H9 (cell line): ENCODE measurements at regions not wholly inside any gene's neighbourhood (a gene's known extent, or its start where the extent isn't known, plus 50 kb on each side); places are given as distances from the start of the nearest gene placed in this dataset.

Experiments used
- DNase-seq: peaks from one replicate; pipeline ENCODE4 v3.0.0-alpha.2; 2017
- H2AFZ ChIP-seq: one replicate; pipeline ENCODE4 v1.6.1; 2013; ENCODE audit warnings: mild to moderate bottlenecking, low read length, control low read depth, moderate library complexity
- H2AK5ac ChIP-seq: 2 replicates; pipeline ENCODE4 v1.6.1; 2013; ENCODE audit warnings: low read length, control low read depth, mixed read lengths; ENCODE audit not compliant: insufficient read length
- H2BK120ac ChIP-seq: one replicate; pipeline ENCODE4 v1.6.1; 2013; ENCODE audit warnings: low read depth, mild to moderate bottlenecking, low read length, control low read depth, inconsistent platforms; ENCODE audit not compliant: poor library complexity, severe bottlenecking
- H2BK12ac ChIP-seq: 2 replicates; pipeline ENCODE4 v1.6.1; 2013; ENCODE audit warnings: low read length, control low read depth, mixed read lengths, low read depth; ENCODE audit not compliant: insufficient read length
- H2BK15ac ChIP-seq: 2 replicates; pipeline ENCODE4 v1.6.1; 2013; ENCODE audit warnings: low read depth, low read length, control low read depth
- H2BK20ac ChIP-seq: one replicate; pipeline ENCODE4 v1.6.1; 2013; ENCODE audit warnings: low read depth, mild to moderate bottlenecking, low read length, control low read depth, inconsistent platforms; ENCODE audit not compliant: poor library complexity, severe bottlenecking
- H2BK5ac ChIP-seq: 2 replicates; pipeline ENCODE4 v1.6.1; 2013; ENCODE audit warnings: low read length, control low read depth, mixed read lengths; ENCODE audit not compliant: insufficient read length
- H3K14ac ChIP-seq: 2 replicates; pipeline ENCODE4 v1.6.1; 2013; ENCODE audit warnings: low read length, control low read depth; ENCODE audit not compliant: insufficient read depth
- H3K18ac ChIP-seq: 2 replicates; pipeline ENCODE4 v1.6.1; 2013; ENCODE audit warnings: low read depth, mild to moderate bottlenecking, mixed read lengths, low read length, control low read depth; ENCODE audit not compliant: insufficient read length
- H3K23ac ChIP-seq: 2 replicates; pipeline ENCODE4 v1.6.1; 2013; ENCODE audit warnings: low read length, control low read depth, mixed read lengths, low read depth; ENCODE audit not compliant: insufficient read length
- H3K23me2 ChIP-seq: 2 replicates; pipeline ENCODE4 v1.6.1; 2013; ENCODE audit warnings: low read depth, mild to moderate bottlenecking, mixed read lengths, low read length, control low read depth; ENCODE audit not compliant: insufficient read length, poor library complexity, severe bottlenecking
- H3K27ac ChIP-seq: 2 replicates; pipeline ENCODE4 v1.5.1; 2013; ENCODE audit warnings: low read length, control low read depth, mixed read lengths, low read depth; ENCODE audit not compliant: insufficient read length
- H3K27me3 ChIP-seq: 2 replicates; pipeline ENCODE4 v1.6.1; 2013; ENCODE audit warnings: low read length, control low read depth, inconsistent platforms; ENCODE audit not compliant: insufficient read depth
- H3K4ac ChIP-seq: 2 replicates; pipeline ENCODE4 v1.6.1; 2013; ENCODE audit warnings: low read depth, mild to moderate bottlenecking, control low read depth, inconsistent platforms, low read length, moderate library complexity
- H3K4me1 ChIP-seq: 2 replicates; pipeline ENCODE4 v1.6.1; 2013; ENCODE audit warnings: low read length, control low read depth, inconsistent platforms; ENCODE audit not compliant: insufficient read depth
- H3K4me2 ChIP-seq: 2 replicates; pipeline ENCODE4 v1.6.1; 2013; ENCODE audit warnings: low read length, control low read depth, mixed read lengths; ENCODE audit not compliant: insufficient read length, insufficient read depth
- H3K56ac ChIP-seq: 2 replicates; pipeline ENCODE4 v1.6.1; 2013; ENCODE audit warnings: low read depth, mild to moderate bottlenecking, mixed read lengths, low read length, control low read depth; ENCODE audit not compliant: insufficient read length
- H3K79me1 ChIP-seq: 2 replicates; pipeline ENCODE4 v1.6.1; 2013; ENCODE audit warnings: low read depth, mild to moderate bottlenecking, moderate library complexity, low read length, control low read depth, inconsistent platforms; ENCODE audit not compliant: insufficient read depth, poor library complexity, severe bottlenecking
- H3K79me2 ChIP-seq: 2 replicates; pipeline ENCODE4 v1.6.1; 2013; ENCODE audit warnings: low read length, control low read depth, inconsistent platforms; ENCODE audit not compliant: insufficient read depth
- H3K9ac ChIP-seq: 2 replicates; pipeline ENCODE4 v1.6.1; 2013; ENCODE audit warnings: low read length, control low read depth, mixed read lengths; ENCODE audit not compliant: insufficient read length; ENCODE audit errors: extremely low read depth
- H3K9me3 ChIP-seq: one replicate; pipeline ENCODE4 v1.6.1; 2013; ENCODE audit warnings: low read depth, low read length, inconsistent platforms; ENCODE audit not compliant: control insufficient read depth
- H3T11ph ChIP-seq: one replicate; pipeline ENCODE4 v1.6.1; 2013; ENCODE audit warnings: mild to moderate bottlenecking, low read length, control low read depth, inconsistent platforms
- H4K20me1 ChIP-seq: one replicate; pipeline ENCODE4 v1.6.1; 2013; ENCODE audit not compliant: control insufficient read depth, insufficient read length, insufficient read depth
- H4K5ac ChIP-seq: 2 replicates; pipeline ENCODE4 v1.6.1; 2013; ENCODE audit warnings: low read depth, mild to moderate bottlenecking, mixed read lengths, low read length, control low read depth; ENCODE audit not compliant: insufficient read length
- H4K8ac ChIP-seq: replicated peaks from 2 replicates; pipeline ENCODE4 v1.6.1; 2013; ENCODE audit warnings: low read length, control low read depth, mixed read lengths, low read depth; ENCODE audit not compliant: insufficient read length
- H4K91ac ChIP-seq: 2 replicates; pipeline ENCODE4 v1.6.1; 2013; ENCODE audit warnings: low read depth, mild to moderate bottlenecking, moderate library complexity, mixed read lengths, low read length, control low read depth; ENCODE audit not compliant: insufficient read length
- H3K27ac Mint-ChIP-seq, 3 experiments: 2 replicates in 2 of 3; 3 replicates in 1 of 3; pipeline ENCODE4 v1.8.0; 2020 to 2021; ENCODE audit warnings: mixed read lengths in 3 of 3, mild to moderate bottlenecking in 1 of 3, moderate library complexity in 1 of 3
- H3K27me3 Mint-ChIP-seq: 2 replicates; pipeline ENCODE4 v1.8.0; 2021; ENCODE audit warnings: low read depth, mild to moderate bottlenecking, moderate library complexity, mixed read lengths
- H3K36me3 Mint-ChIP-seq, 3 experiments: 2 replicates in 2 of 3; 3 replicates in 1 of 3; pipeline ENCODE4 v1.8.0; 2020 to 2021; ENCODE audit warnings: low read depth in 3 of 3, mixed read lengths in 3 of 3; ENCODE audit not compliant: insufficient read depth in 1 of 3
- H3K4me1 Mint-ChIP-seq, 2 experiments: 2 replicates each; pipeline ENCODE4 v1.8.0; 2020; ENCODE audit warnings: mixed read lengths in 2 of 2
- H3K4me3 Mint-ChIP-seq, 2 experiments: 2 replicates in 1 of 2; 3 replicates in 1 of 2; pipeline ENCODE4 v1.8.0; 2020 to 2021; ENCODE audit warnings: mild to moderate bottlenecking in 2 of 2, mixed read lengths in 2 of 2, moderate library complexity in 1 of 2
- H3K9me3 Mint-ChIP-seq, 2 experiments: 2 replicates in 1 of 2; 3 replicates in 1 of 2; pipeline ENCODE4 v1.8.0; 2020; ENCODE audit warnings: mild to moderate bottlenecking in 2 of 2, mixed read lengths in 2 of 2, moderate library complexity in 1 of 2
- CTCF ChIP-seq: fragments of 200-600 bp; sonication (generic); conservative IDR thresholded peaks from 3 replicates; pipeline ENCODE4 v1.8.0; 2021; ENCODE audit warnings: antibody characterized with exemption, mild to moderate bottlenecking
- WGBS: extraction: QIAGEN DNeasy Blood & Tissue Kit; methylation state at CpG from one replicate; pipeline ENCODE4 v1.1.7; 2013; ENCODE audit warnings: missing lambda C conversion rate, low lambda C conversion rate, mixed read lengths; ENCODE audit not compliant: insufficient read length; ENCODE audit errors: extremely low coverage; 5-methylcytosine and 5-hydroxymethylcytosine counted together

DNA sequence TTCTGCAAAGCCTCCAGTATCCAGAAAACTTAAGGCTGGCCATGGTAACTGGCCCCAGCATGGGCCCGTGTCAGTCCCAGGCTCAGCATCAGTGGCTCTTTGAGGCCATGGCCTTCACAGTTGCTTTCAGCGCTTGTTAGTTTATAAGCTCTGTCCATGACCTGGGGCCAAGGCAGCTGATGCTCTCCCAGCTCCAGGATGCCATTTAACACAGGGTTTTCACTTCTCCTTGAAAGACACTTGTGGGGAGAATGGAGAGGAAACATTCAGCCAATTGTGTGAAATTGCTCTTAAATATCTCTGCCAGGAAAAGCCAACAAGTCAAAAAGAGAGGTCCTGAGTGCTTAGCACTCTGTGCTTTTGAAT lies 321.3 kb downstream of the FOXO1 start:
- no peaks in the 10 kb centered on the region for H3K23me2 ChIP-seq
- no peak overlapping the region for H3K14ac ChIP-seq
- no peaks in the 10 kb centered on the region for H4K20me1 ChIP-seq
- Mint-ChIP-seq H3K27ac (no peak overlapping the region), H3K36me3 (peaks cover 0 to 10% (median 2%) of the 10 kb centered on the region in 3 experiments; a peak in 5 of 7 replicates), H3K27me3 (peaks cover 82% of the 10 kb centered on the region), H3K4me3 (no peak overlapping the region), H3K9me3 (peaks cover 4 to 7% of the 10 kb centered on the region in 2 experiments; a peak in 4 of 5 replicates), H3K4me1 (peaks cover 57 to 58% of the 10 kb centered on the region in 2 experiments)
- H2AFZ ChIP-seq = no peak overlapping the region
- no CpG with 5 or more reads among the region's 2 CpGs for WGBS
- H2AK5ac ChIP-seq = no peak overlapping the region
- H2BK20ac ChIP-seq = no peak overlapping the region
- DNase-seq = no peak
- H4K8ac ChIP-seq = no peak overlapping the region
- no peaks in the 10 kb centered on the region for H3K79me1 ChIP-seq
- no peak for TF ChIP-seq CTCF
- H4K5ac ChIP-seq = no peak overlapping the region
- no peak overlapping the region for H3T11ph ChIP-seq
- no peak overlapping the region for H3K18ac ChIP-seq
- no peak overlapping the region for H3K56ac ChIP-seq
- H2BK5ac ChIP-seq = no peak overlapping the region
- no peak overlapping the region for H4K91ac ChIP-seq
- no peaks in the 10 kb centered on the region for H3K9me3 ChIP-seq
- no peak overlapping the region for H2BK15ac ChIP-seq
- H3K79me2 ChIP-seq = no peaks in the 10 kb centered on the region
- no peak overlapping the region for H2BK12ac ChIP-seq
- H3K4me2 ChIP-seq = no peak overlapping the region
- H2BK120ac ChIP-seq = no peak overlapping the region
- H3K27me3 ChIP-seq = no peaks in the 10 kb centered on the region; the same call in 1 of the 2 replicates
- H3K4ac ChIP-seq = no peak overlapping the region
- no peak overlapping the region for H3K27ac ChIP-seq
- peaks cover 23% of the 10 kb centered on the region for H3K4me1 ChIP-seq
- no peak overlapping the region for H3K23ac ChIP-seq
- no peak overlapping the region for H3K9ac ChIP-seq
